ENCODE measurements at regions not wholly inside any gene's neighbourhood (a gene's known extent, or its start where the extent isn't known, plus 50 kb on each side); places are given as distances from the start of the nearest gene placed in this dataset.

- TF ChIP-seq CTCF (IDR thresholded peaks at IDR 0.05; ENCODE audit: poor library complexity) (no peak), EZH2 (IDR thresholded peaks at IDR 0.05; ENCODE audit: borderline replicate concordance) (no peak), EZH2phosphoT487 (IDR thresholded peaks at IDR 0.05; ENCODE audit: low read depth, severe bottlenecking, unreplicated experiment) (no peak)
Measured at GRCh38 chr7:27324246-27324645, 81.6 kb downstream of the EVX1 start.

Data from hepatocyte (in vitro differentiated cells).